ENCODE measurements at regions not wholly inside any gene's neighbourhood (a gene's known extent, or its start where the extent isn't known, plus 50 kb on each side); places are given as distances from the start of the nearest gene placed in this dataset.

- no peak overlapping the region for H3K4me3 ChIP-seq (ENCODE audit: control extremely low read depth in 1 of 5, extremely low read depth in 1 of 5, insufficient read depth in 1 of 5, low read depth in 2 of 5, low read length in 4 of 5)
- no peaks in the 10 kb centered on the region for H3K27me3 ChIP-seq (replicated peaks in 1 of 4; ENCODE audit: control extremely low read depth in 1 of 4, control insufficient read depth in 3 of 4, insufficient read depth in 4 of 4, low read length in 3 of 4)
- no peak for DNase-seq
- H3K27ac ChIP-seq (ENCODE audit: low read length in 2 of 2): no peak overlapping the region
- CTCF ChIA-PET: no interaction called here
- H3K9ac ChIP-seq (ENCODE audit: low read length): no peak overlapping the region
- intact Hi-C loops (cut with micrococcal nuclease): no loop called here
- Mint-ChIP-seq H3K9me3 (ENCODE audit: insufficient read depth) (peaks cover 5% of the 10 kb centered on the region), H3K4me1 (peaks cover 9% of the 10 kb centered on the region), H3K27me3 (peaks cover 12% of the 10 kb centered on the region), H3K27ac (no peak overlapping the region), H3K4me3 (no peak overlapping the region)
- TF ChIP-seq CTCF (IDR thresholded peaks at IDR 0.05): no peak
- no peak for TF ChIP-seq EZH2 (IDR thresholded peaks at IDR 0.05; ENCODE audit: borderline replicate concordance, insufficient read depth, low read depth, low read length, poor library complexity, severe bottlenecking)
- H3K4me1 ChIP-seq (ENCODE audit: control insufficient read depth in 2 of 2, insufficient read depth in 2 of 2, low read length in 2 of 2): peaks cover 0 to 5% of the 10 kb centered on the region in 2 donors
- H3K9me3 ChIP-seq (ENCODE audit: control extremely low read depth in 1 of 3, control insufficient read depth in 2 of 3, insufficient read depth in 1 of 3, low read length in 2 of 3): peaks cover 0 to 18% (median 0%) of the 10 kb centered on the region in 3 donors
- no peak overlapping the region for H3K4me2 ChIP-seq (replicated peaks; ENCODE audit: low read depth, low read length, poor library complexity, severe bottlenecking)
- H3K36me3 ChIP-seq (replicated peaks in 1 of 2; ENCODE audit: control extremely low read depth in 1 of 2, control insufficient read depth in 1 of 2, extremely low read depth in 1 of 2, insufficient read depth in 2 of 2, low read length in 1 of 2): no peaks in the 10 kb centered on the region
- POLR2A ChIA-PET: no interaction called here
- H3K79me2 ChIP-seq (ENCODE audit: control insufficient read depth, insufficient read depth, low read length): no peaks in the 10 kb centered on the region
- WGBS (ENCODE audit: insufficient coverage): no CpG with 5 or more reads among the region's 2 CpGs
- no peaks in the 10 kb centered on the region for H4K20me1 ChIP-seq (ENCODE audit: control insufficient read depth, insufficient read depth, low read length, poor library complexity, severe bottlenecking)
- no peak for ATAC-seq (ENCODE audit: low read depth)
- H2AFZ ChIP-seq (ENCODE audit: insufficient read depth, low read depth, low read length, poor library complexity, severe bottlenecking): no peak overlapping the region
Measured at GRCh38 chr6:11835065-11835464, 56.5 kb upstream of the ADTRP start.

- TF ChIP-seq EZH2 (IDR thresholded peaks at IDR 0.05; ENCODE audit: borderline replicate concordance, insufficient read depth, low read depth, low read length, poor library complexity, severe bottlenecking) (no peak), CTCF (IDR thresholded peaks at IDR 0.05) (no peak)
- Mint-ChIP-seq H3K27ac (no peak overlapping the region), H3K9me3 (ENCODE audit: insufficient read depth) (no peaks in the 10 kb centered on the region), H3K4me3 (peak overlapping the region; percentile 29), H3K27me3 (peaks cover 5% of the 10 kb centered on the region), H3K4me1 (peaks cover 14% of the 10 kb centered on the region)
- ATAC-seq (ENCODE audit: low read depth) (peak; percentile 36), DNase-seq (no peak)
- ChIA-PET POLR2A (no interaction called here), CTCF (no interaction called here)
- H3K36me3 ChIP-seq (replicated peaks in 1 of 2; ENCODE audit: control extremely low read depth in 1 of 2, control insufficient read depth in 1 of 2, extremely low read depth in 1 of 2, insufficient read depth in 2 of 2, low read length in 1 of 2): no peaks in the 10 kb centered on the region
- H3K79me2 ChIP-seq (ENCODE audit: control insufficient read depth, insufficient read depth, low read length): no peaks in the 10 kb centered on the region
- H3K27ac ChIP-seq (ENCODE audit: low read length in 2 of 2): no peak overlapping the region
- H2AFZ ChIP-seq (ENCODE audit: insufficient read depth, low read depth, low read length, poor library complexity, severe bottlenecking): no peak overlapping the region
- H3K9ac ChIP-seq (ENCODE audit: low read length): no peak overlapping the region
- no peak overlapping the region for H3K4me3 ChIP-seq (ENCODE audit: control extremely low read depth in 1 of 5, extremely low read depth in 1 of 5, insufficient read depth in 1 of 5, low read depth in 2 of 5, low read length in 4 of 5)
- no peaks in the 10 kb centered on the region for H4K20me1 ChIP-seq (ENCODE audit: control insufficient read depth, insufficient read depth, low read length, poor library complexity, severe bottlenecking)
- H3K4me1 ChIP-seq (ENCODE audit: control insufficient read depth in 2 of 2, insufficient read depth in 2 of 2, low read length in 2 of 2): peaks cover 0 to 7% of the 10 kb centered on the region in 2 donors
- no peak overlapping the region for H3K4me2 ChIP-seq (replicated peaks; ENCODE audit: low read depth, low read length, poor library complexity, severe bottlenecking)
- H3K9me3 ChIP-seq (ENCODE audit: control extremely low read depth in 1 of 3, control insufficient read depth in 2 of 3, insufficient read depth in 1 of 3, low read length in 2 of 3): peaks cover 0 to 18% (median 0%) of the 10 kb centered on the region in 3 donors
- 77% methylated on average over 7 of the region's 11 CpGs for WGBS (ENCODE audit: insufficient coverage)
- intact Hi-C loops (cut with micrococcal nuclease): no loop called here
- no peaks in the 10 kb centered on the region for H3K27me3 ChIP-seq (replicated peaks in 1 of 4; ENCODE audit: control extremely low read depth in 1 of 4, control insufficient read depth in 3 of 4, insufficient read depth in 4 of 4, low read length in 3 of 4)
Measured at GRCh38 chr6:11833626-11834592, 55.3 kb upstream of the ADTRP start.
